Right ventricle myocardium inferior (tissue), 1 donor: ENCODE measurements at regions not wholly inside any gene's neighbourhood (a gene's known extent, or its start where the extent isn't known, plus 50 kb on each side); places are given as distances from the start of the nearest gene placed in this dataset.
A peak's percentile ranks its signal among the peaks of the same experiment; 100 is the strongest.
"Not testable (repeated sequence)": the region's sequence is repeated elsewhere in the genome, so short reads cannot be mapped to it uniquely, and the experiment has no call there.

Experiments
- ATAC-seq: fragments of 200-7000 bp; cut with Tn5 transposase; one replicate; pipeline ENCODE4 v1.9.1; 2020; ENCODE audit warnings: mild to moderate bottlenecking, moderate library complexity
- DNase-seq: peaks from one replicate; pipeline ENCODE4 v3.0.0; 2021; ENCODE audit errors: missing footprints
- intact Hi-C: fragments of 100-400 bp; cut with DNase I; formaldehyde crosslinking; loops from one replicate; pipeline ENCODE4 v1.11.0; 2022
- donor health status: DM: no; HTN: yes; CAD: no; lungs with severe emphysema.

- intact Hi-C loops, ATAC-seq, DNase-seq: not testable (repeated sequence)
Observed at GRCh38 chr2:110338277-110339003, 126.1 kb upstream of the MTLN start.

- intact Hi-C loops, DNase-seq, ATAC-seq: not testable (repeated sequence)
Observed at GRCh38 chr2:110336071-110336470, 123.7 kb upstream of the MTLN start.

- DNase-seq, ATAC-seq: not testable (repeated sequence)
Observed at GRCh38 chr2:110335415-110336049, 123.2 kb upstream of the MTLN start.

DNA sequence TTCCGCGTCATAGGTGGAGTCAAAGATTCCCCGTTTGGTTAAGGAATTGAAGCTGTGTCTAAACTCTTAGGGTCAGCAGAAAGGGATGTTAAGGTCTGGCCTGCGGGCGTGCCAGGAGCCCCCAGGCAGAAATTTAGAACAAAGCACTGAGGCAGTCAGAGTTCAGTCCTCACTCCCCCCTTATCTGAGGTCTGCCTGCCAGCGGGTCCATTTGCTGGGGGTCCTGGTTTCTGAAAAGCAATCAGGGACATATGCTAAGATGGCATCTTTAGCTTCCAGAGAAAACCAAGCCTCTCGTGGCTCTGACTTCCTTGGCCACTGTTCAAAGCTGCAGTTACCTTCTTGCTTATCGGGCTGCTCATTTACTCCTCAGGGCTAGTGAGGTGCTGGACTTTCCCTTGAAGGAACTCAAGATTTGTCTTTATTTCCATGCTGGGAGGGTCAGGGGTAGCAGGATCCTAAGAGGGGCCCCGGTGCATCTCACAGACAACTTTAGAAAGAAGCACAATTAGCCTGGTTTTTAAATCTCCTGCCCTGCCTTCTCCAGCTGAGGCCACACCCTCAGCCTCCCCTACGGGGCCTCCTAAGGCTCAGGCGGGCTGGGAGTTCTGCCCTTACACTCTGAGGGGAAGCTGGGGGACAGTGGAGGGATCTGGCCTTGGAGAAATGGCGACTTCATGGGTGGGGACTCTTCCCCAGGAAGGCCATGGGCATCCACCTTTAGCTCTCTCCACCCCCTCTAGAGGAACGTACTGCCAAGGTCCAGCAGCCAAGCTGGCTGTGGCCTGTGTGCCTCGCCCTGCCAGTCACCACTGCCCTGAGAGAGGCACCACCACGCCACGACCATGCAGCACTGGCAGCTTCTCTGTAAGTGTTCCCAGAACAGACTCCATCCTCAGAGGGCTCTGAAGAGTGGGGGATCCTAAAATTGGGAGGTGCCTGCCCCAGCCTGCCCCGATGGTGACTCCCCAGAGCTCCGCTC, 121.1 kb upstream of the MTLN start:
- DNase-seq, ATAC-seq, intact Hi-C loops: not testable (repeated sequence)

More at GRCh38 chr2:110335415-110336049, 123.2 kb upstream of the MTLN start:
- intact Hi-C loops, result not testable (repeated sequence)

DNA sequence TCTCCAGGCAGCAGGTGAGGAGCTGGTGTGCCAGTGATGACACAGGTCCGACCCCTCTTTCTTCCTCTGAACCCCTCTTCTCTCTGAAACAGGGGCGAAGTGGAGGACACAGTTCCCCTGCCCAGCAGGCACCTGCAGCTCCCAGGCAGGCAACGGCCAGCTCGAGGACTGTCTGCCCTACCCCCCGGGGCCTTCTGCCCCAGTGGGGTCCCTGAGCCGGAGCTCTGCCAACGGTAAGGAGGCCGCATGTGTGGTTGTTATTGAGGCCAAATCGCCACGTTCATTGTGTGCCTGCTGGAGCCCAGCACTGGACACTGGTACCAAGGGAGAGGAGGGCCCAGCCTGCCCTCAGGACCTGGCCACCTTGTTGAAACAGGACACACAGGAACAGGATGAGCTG, 119.3 kb upstream of the MTLN start:
- DNase-seq, intact Hi-C loops, ATAC-seq: not testable (repeated sequence)

DNA sequence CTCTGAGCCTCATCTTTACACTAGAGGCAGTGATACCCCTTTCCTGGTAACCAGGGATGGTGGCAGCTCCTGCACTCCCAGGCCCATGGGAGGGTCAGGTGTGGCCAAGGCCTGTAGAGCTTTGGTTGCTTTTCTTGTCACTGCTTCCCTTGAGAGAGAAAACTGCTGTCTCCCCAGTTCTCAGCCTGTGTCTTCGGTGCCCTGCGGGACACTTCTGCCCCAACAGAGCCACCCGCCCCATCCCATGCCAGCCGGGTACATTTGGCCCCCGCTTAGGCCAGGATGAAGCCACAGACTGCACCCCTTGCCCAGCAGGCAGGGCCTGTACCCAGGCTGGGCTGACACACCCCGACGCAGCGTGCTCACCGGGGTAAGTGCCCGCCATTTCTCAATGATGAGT, 117.4 kb upstream of the MTLN start:
- DNase-seq, intact Hi-C loops, ATAC-seq: not testable (repeated sequence)

GRCh38 chr2:110329158-110329557, 116.8 kb upstream of the MTLN start:
- ATAC-seq, DNase-seq: not testable (repeated sequence)

GRCh38 chr2:110328677-110329076, 116.3 kb upstream of the MTLN start:
- DNase-seq, intact Hi-C loops, ATAC-seq: not testable (repeated sequence)

More at GRCh38 chr2:110329158-110329557, 116.8 kb upstream of the MTLN start:
- intact Hi-C loops, result not testable (repeated sequence)

- intact Hi-C loops, DNase-seq, ATAC-seq: not testable (repeated sequence)
Observed at GRCh38 chr2:110323832-110324231, 111.5 kb upstream of the MTLN start.

- ATAC-seq, DNase-seq, intact Hi-C loops: not testable (repeated sequence)
Observed at GRCh38 chr2:110322535-110322934, 110.2 kb upstream of the MTLN start.

GRCh38 chr2:110320834-110321563, 108.7 kb upstream of the MTLN start:
- intact Hi-C loops, DNase-seq, ATAC-seq: not testable (repeated sequence)

DNA sequence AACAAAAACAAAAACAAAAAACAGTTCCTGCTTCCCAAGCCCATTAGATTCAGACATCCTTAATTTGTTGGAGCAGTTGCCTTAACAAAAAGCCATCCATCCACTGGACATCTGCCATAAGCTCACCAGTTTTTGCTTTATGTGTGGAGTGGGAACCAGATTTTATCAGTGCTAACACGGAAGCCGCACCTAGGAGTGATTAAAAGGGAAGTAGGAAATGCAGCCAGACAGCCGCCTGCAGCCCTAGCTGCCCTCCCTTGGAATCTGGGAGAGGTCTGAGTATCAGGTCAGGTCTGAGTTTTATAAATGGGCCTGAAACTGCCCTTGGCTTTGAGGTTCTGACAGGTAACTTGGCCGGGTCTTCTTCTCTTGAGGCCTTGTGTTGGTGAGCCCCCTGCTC, 106.6 kb upstream of the MTLN start:
- DNase-seq, intact Hi-C loops, ATAC-seq: not testable (repeated sequence)

GRCh38 chr2:110317377-110317776, 105.0 kb upstream of the MTLN start:
- DNase-seq, intact Hi-C loops, ATAC-seq: not testable (repeated sequence)

DNA sequence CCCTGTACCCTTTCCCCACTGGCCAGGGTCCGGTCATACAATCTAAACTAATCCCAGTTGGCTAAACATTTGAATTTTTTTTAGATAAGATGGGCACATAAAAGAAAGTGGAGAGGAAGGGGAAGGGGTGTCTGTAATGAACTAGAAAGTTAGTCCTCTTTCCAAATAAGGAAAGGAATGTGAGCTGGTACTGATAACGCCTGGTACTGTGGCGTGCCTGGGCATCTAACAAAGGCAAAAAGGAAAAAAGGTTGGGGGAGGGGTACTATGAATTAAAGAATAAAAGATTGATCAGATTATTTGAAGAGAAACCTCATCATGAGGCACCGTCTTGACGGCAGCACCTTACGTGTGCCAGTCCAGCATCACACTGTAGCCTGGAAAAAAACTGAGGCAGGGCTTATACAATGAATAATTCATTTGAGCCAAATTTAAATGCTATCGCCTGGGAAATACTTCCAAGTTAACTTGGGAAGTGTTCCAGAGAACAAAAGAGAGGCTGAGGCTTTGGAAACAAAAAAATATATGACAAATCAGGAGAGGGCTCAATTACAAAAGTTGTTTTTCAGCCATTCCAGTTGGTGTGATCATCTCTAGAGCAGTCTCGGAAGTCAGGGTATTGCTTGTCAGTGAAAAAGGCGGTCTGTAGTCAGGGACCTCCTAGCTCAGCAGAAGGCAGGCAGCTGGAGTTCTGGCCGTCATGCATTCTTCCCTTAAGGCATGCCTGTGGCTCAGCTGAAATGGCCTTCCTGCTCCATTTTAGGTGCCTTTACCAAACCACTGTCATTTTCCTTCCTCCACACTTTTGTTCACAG, 103.9 kb upstream of the MTLN start:
- intact Hi-C loops, DNase-seq: not testable (repeated sequence)
- peak; percentile 84 for ATAC-seq

DNA sequence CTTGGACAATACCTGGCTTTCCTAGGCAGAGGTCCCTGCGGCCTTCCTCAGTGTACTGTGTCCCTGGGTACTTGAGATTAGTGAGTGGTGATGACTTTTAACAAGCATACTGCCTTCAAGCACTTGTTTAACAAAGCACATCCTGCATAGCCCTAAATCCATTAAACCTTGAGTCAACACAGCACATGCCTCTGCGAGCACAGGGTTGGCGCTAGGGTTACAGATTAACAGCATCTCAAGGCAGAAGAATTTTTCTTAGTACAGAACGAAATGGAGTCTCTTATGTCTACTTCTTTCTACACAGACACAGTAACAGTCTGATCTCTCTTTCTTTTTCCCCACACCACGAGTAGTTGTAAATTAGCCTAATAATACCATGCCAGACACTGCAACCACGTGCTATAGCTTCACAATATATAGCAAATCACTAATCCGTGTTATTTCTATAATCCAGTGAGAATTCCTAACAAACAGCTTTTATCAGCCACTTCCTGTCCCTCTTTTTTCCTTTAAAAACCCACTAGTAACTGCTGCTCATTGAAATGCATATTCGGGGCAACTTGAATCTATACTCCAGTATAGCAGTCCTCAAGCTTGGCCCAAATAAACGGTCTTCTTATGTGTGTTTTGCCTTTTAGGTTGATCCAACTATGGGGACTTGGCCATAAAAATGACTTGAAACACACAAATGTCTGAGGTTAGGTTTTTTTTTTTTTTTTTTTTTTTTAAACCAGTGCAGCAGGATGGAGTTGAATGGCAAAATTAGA, 102.9 kb upstream of the MTLN start:
- intact Hi-C loops, DNase-seq, ATAC-seq: not testable (repeated sequence)

DNA sequence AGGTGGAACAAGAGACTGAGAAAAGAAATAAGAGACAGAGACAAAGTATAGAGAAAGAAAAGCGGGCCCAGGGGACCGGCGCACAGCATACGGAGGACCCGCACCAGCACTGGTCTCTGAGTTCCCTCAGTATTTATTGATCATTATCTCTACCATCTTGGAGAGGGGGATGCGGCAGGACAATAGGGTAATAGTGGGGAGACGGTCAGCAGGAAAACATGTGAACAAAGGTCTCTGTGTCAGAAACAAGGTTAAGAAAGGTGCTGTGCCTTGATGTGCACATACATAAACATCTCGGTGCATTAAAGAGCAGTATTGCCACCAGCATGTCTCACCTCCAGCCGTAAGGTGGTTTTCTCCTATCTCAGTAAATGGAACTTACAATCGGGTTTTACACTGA, 102.1 kb upstream of the MTLN start:
- intact Hi-C loops, ATAC-seq, DNase-seq: not testable (repeated sequence)
